A549 (cell line): ENCODE measurements at regions not wholly inside any gene's neighbourhood (a gene's known extent, or its start where the extent isn't known, plus 50 kb on each side); places are given as distances from the start of the nearest gene placed in this dataset.

Experiments
- ATAC-seq, 2 experiments: fragments of 200-7000 bp in 1 of 2; fragments of >200 bp in 1 of 2; cut with Nextera tagmentation in 1 of 2; cut with Tn5 transposase in 1 of 2; 3 replicates each; pipeline versions ENCODE4 v1.8.0 to v1.9.1; 2018 to 2020; ENCODE audit warnings: mild to moderate bottlenecking in 1 of 2, moderate library complexity in 1 of 2
- CTCF ChIA-PET: fragments of 300-600 bp; sonication (Branson Sonifier 250); formaldehyde crosslinking; extraction: SDS; loops from one replicate; lab custom pipeline; 2021; ENCODE audit warnings: antibody characterized with exemption, inconsistent platforms; lab: Yijun Ruan, JAX
- POLR2A ChIA-PET: fragments of 350-600 bp; formaldehyde crosslinking; extraction: SDS; loops from one replicate; lab custom pipeline; 2021; ENCODE audit warnings: antibody characterized with exemption, inconsistent platforms; lab: Yijun Ruan, JAX
- DNase-seq, 2 experiments: peaks; one replicate each; pipeline versions ENCODE4 v3.0.0 to v3.0.0-alpha.2; 2011 to 2016; ENCODE audit warnings: low read depth in 1 of 2, low spot score in 1 of 2
- FAIRE-seq: peaks from 2 replicates; lab custom pipeline; 2011; peaks lifted over from hg19 to GRCh38; lab: Jason Lieb, UNC
- H3K27ac ChIP-seq, 2 experiments: fragments of >200 bp; sonication (Bioruptor Twin); formaldehyde crosslinking; 3 replicates each; pipeline ENCODE4 v1.5.1; 2016 to 2017
- H3K4me1 ChIP-seq: fragments of >200 bp; sonication (Bioruptor Twin); formaldehyde crosslinking; 3 replicates; pipeline ENCODE4 v1.6.1; 2016
- H3K4me2 ChIP-seq: fragments of >200 bp; sonication (Bioruptor Twin); formaldehyde crosslinking; 3 replicates; pipeline ENCODE4 v1.6.1; 2016
- H3K4me3 ChIP-seq: fragments of >200 bp; sonication (Bioruptor Twin); formaldehyde crosslinking; 3 replicates; pipeline ENCODE4 v1.5.1; 2016
- H3K9me3 ChIP-seq: fragments of >200 bp; sonication (Bioruptor Twin); formaldehyde crosslinking; 3 replicates; pipeline ENCODE4 v1.6.1; 2016
- CHD2 ChIP-seq: fragments of 150-350 bp; IDR thresholded peaks from 2 replicates; pipeline ENCODE4 v1.6.1; 2014; ENCODE audit warnings: low read length; ENCODE audit not compliant: partially characterized antibody
- CHD4 ChIP-seq: fragments of 200-600 bp; sonication (generic); IDR thresholded peaks from 2 replicates; pipeline ENCODE4 v1.6.1; 2016; ENCODE audit warnings: antibody characterized with exemption, mild to moderate bottlenecking, borderline replicate concordance
- FOSB ChIP-seq: fragments of 250-450 bp; sonication (Bioruptor Pico); IDR thresholded peaks from 2 replicates; pipeline ENCODE4 v1.5.0; 2020; ENCODE audit warnings: mild to moderate bottlenecking, moderate library complexity
- FOSL2 ChIP-seq, 2 experiments: fragments of 450-650 bp in 1 of 2; fragments of >200 bp in 1 of 2; sonication (Bioruptor Twin) in 1 of 2; formaldehyde crosslinking; IDR thresholded peaks; 2 replicates each; pipeline versions ENCODE4 v1.5.0 to v1.6.1; 2016 to 2020; ENCODE audit warnings: mild to moderate bottlenecking in 1 of 2, moderate library complexity in 1 of 2
- FOXS1 ChIP-seq: fragments of 250-450 bp; sonication (Bioruptor Pico); IDR thresholded peaks from 2 replicates; pipeline ENCODE4 v1.5.0; 2020; ENCODE audit warnings: mild to moderate bottlenecking, moderate library complexity
- HDAC2 ChIP-seq: fragments of 200-600 bp; sonication (generic); IDR thresholded peaks from 2 replicates; pipeline ENCODE4 v1.6.1; 2016
- HEYL ChIP-seq: fragments of 250-450 bp; sonication (Bioruptor Pico); IDR thresholded peaks from 2 replicates; pipeline ENCODE4 v1.8.0; 2021; ENCODE audit warnings: mild to moderate bottlenecking, moderate library complexity
- HOXB5 ChIP-seq: fragments of 250-450 bp; sonication (Bioruptor Pico); IDR thresholded peaks from 2 replicates; pipeline ENCODE4 v1.5.0; 2020; ENCODE audit warnings: mild to moderate bottlenecking, moderate library complexity
- KDM5A ChIP-seq: fragments of 200-600 bp; sonication (generic); IDR thresholded peaks from 2 replicates; pipeline ENCODE4 v1.6.1; 2016; ENCODE audit warnings: antibody characterized with exemption, mild to moderate bottlenecking
- MAFK ChIP-seq: fragments of 450-650 bp; IDR thresholded peaks from 2 replicates; pipeline ENCODE4 v1.6.1; 2014; ENCODE audit not compliant: partially characterized antibody
- MYC ChIP-seq: IDR thresholded peaks from 2 replicates; pipeline ENCODE4 v1.6.1; 2012; ENCODE audit warnings: mild to moderate bottlenecking, inconsistent platforms, low read length, improper control_type of control experiment, borderline replicate concordance
- NFE2L2 ChIP-seq: fragments of 150-350 bp; conservative IDR thresholded peaks from 2 replicates; pipeline ENCODE4 v1.6.1; 2014; ENCODE audit warnings: low read length
- NPAS2 ChIP-seq: fragments of 250-450 bp; sonication (Bioruptor Pico); IDR thresholded peaks from 2 replicates; pipeline ENCODE4 v1.8.0; 2022; ENCODE audit warnings: mild to moderate bottlenecking, moderate library complexity, borderline replicate concordance
- NR3C1 ChIP-seq: fragments of >200 bp; sonication (Bioruptor Twin); formaldehyde crosslinking; IDR thresholded peaks from 3 replicates; pipeline ENCODE4 v1.6.1; 2017
- RARB ChIP-seq: fragments of 250-450 bp; sonication (Bioruptor Pico); IDR thresholded peaks from 2 replicates; pipeline ENCODE4 v1.8.0; 2021; ENCODE audit warnings: mild to moderate bottlenecking, moderate library complexity
- RFX5 ChIP-seq: fragments of 450-650 bp; IDR thresholded peaks from 2 replicates; pipeline ENCODE4 v1.7.1; 2014; ENCODE audit warnings: antibody characterized with exemption, mild to moderate bottlenecking, moderate library complexity
- SMC3 ChIP-seq: fragments of >200 bp; sonication (Bioruptor Twin); formaldehyde crosslinking; IDR thresholded peaks from 3 replicates; pipeline ENCODE4 v1.6.1; 2018; ENCODE audit warnings: inconsistent platforms
- SREBF2 ChIP-seq: fragments of 450-650 bp; IDR thresholded peaks from 2 replicates; pipeline ENCODE4 v1.6.1; 2014; ENCODE audit warnings: mild to moderate bottlenecking, moderate library complexity
- TFCP2L1 ChIP-seq: fragments of 250-450 bp; sonication (Bioruptor Pico); IDR thresholded peaks from 2 replicates; pipeline ENCODE4 v1.5.0; 2021; ENCODE audit warnings: mild to moderate bottlenecking
- ZC3H11A ChIP-seq: fragments of 450-650 bp; IDR thresholded peaks from 2 replicates; pipeline ENCODE4 v1.6.1; 2014; ENCODE audit warnings: antibody characterized with exemption, mild to moderate bottlenecking
- ZNF302 ChIP-seq: fragments of 250-450 bp; sonication (Bioruptor Pico); IDR thresholded peaks from 2 replicates; pipeline ENCODE4 v1.9.0; 2021; ENCODE audit warnings: inconsistent platforms, mild to moderate bottlenecking, moderate library complexity
- ZSCAN20 ChIP-seq: fragments of 250-450 bp; sonication (Bioruptor Pico); IDR thresholded peaks from 2 replicates; pipeline ENCODE4 v1.8.0; 2022; ENCODE audit warnings: mild to moderate bottlenecking, moderate library complexity
- WGBS: methylation state at CpG from one replicate; pipeline ENCODE4 v1.1.6; 2017; ENCODE audit errors: missing lambda C conversion rate; 5-methylcytosine and 5-hydroxymethylcytosine counted together
- TF ChIP-seq, protein P1 (sequence below): IDR thresholded peaks from 2 replicates; pipeline ENCODE4 v1.6.1; 2012; ENCODE audit warnings: low read depth, borderline replicate concordance
- TF ChIP-seq, protein P2 (sequence below): fragments of 250-450 bp; sonication (Bioruptor Pico); IDR thresholded peaks from 2 replicates; pipeline ENCODE4 v1.5.0; 2020; ENCODE audit warnings: low read depth, mild to moderate bottlenecking, moderate library complexity
- TF ChIP-seq, protein P3 (sequence below): fragments of 250-450 bp; sonication (Bioruptor Pico); IDR thresholded peaks from 2 replicates; pipeline ENCODE4 v1.5.0; 2021; ENCODE audit warnings: mild to moderate bottlenecking, moderate library complexity, borderline replicate concordance

DNA sequence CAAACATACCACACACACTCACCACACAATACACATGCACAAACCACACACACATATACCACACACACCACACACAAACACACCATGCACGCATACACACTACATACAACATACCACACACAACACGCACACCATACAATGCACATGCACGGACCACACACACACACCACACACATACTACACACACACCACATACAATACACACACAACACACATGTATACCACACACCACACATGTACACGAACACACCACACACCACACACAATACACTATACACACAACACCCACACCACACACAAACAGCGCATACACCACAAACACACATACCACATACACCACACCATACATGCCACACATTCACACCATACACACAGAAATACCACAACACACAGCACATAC is 480.3 kb downstream of the DIRAS2 start:
- FAIRE-seq, result no peak
- H3K9me3 ChIP-seq, result no peaks in the 10 kb centered on the region
- H3K27ac ChIP-seq, result no peak overlapping the region
- no peak overlapping the region for H3K4me3 ChIP-seq
- TF ChIP-seq NR3C1 (no peak), HDAC2 (no peak), FOSB (CRISPR knock-in tag) (no peak), TFCP2L1 (CRISPR knock-in tag) (no peak), FOXS1 (CRISPR knock-in tag) (no peak), KDM5A (no peak), HOXB5 (CRISPR knock-in tag) (no peak), SMC3 (no peak), CHD2 (no peak), NPAS2 (CRISPR knock-in tag) (no peak), ZC3H11A (no peak), NFE2L2 (no peak)
- TF ChIP-seq, protein P1, sequence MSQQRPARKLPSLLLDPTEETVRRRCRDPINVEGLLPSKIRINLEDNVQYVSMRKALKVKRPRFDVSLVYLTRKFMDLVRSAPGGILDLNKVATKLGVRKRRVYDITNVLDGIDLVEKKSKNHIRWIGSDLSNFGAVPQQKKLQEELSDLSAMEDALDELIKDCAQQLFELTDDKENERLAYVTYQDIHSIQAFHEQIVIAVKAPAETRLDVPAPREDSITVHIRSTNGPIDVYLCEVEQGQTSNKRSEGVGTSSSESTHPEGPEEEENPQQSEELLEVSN, result no peak
- TF ChIP-seq, protein P2, sequence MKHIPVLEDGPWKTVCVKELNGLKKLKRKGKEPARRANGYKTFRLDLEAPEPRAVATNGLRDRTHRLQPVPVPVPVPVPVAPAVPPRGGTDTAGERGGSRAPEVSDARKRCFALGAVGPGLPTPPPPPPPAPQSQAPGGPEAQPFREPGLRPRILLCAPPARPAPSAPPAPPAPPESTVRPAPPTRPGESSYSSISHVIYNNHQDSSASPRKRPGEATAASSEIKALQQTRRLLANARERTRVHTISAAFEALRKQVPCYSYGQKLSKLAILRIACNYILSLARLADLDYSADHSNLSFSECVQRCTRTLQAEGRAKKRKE (CRISPR knock-in tag), result no peak
- ATAC-seq, result no peak
- CTCF ChIA-PET, result no interaction called here
- H3K4me1 ChIP-seq, result no peaks in the 10 kb centered on the region
- WGBS, result 41% methylated on average over 5 of the region's 5 CpGs
- no peak for DNase-seq
- POLR2A ChIA-PET, result no interaction called here
- no peak overlapping the region for H3K4me2 ChIP-seq

DNA sequence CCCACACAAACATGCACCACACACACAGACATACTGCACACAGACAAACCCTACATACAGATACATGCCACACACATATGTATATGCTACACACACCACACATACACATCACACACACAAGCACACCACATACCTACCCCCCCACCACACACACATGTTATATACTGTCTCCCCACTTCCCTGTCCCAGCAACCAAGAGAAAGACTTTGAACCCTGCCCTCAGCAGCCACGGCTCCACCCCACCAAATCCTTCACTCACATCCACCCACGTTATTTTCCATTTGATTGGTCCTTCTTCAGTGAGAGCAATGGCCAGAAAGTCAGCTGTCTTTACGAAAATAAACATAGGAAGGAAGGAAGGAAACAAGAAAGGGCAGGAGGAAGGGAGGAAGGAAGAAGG is 479.8 kb downstream of the DIRAS2 start:
- ATAC-seq (no peak), DNase-seq (no peak), FAIRE-seq (no peak)
- Histone ChIP-seq H3K9me3 (no peaks in the 10 kb centered on the region), H3K27ac (no peak overlapping the region), H3K4me3 (no peak overlapping the region), H3K4me2 (no peak overlapping the region), H3K4me1 (no peaks in the 10 kb centered on the region)
- TF ChIP-seq NFE2L2, result no peak
- TF ChIP-seq FOSL2 (IDR thresholded peaks at IDR 0.05), result no peak
- no peak for TF ChIP-seq FOSL2 (CRISPR knock-in tag; IDR thresholded peaks at IDR 0.05)
- TF ChIP-seq SREBF2, result no peak
- no peak for TF ChIP-seq MYC
- TF ChIP-seq ZC3H11A, result no peak
- TF ChIP-seq ZNF302 (CRISPR knock-in tag), result no peak
- no peak for TF ChIP-seq FOXS1 (CRISPR knock-in tag)
- TF ChIP-seq HDAC2, result no peak
- TF ChIP-seq HEYL, result no peak
- TF ChIP-seq CHD4, result no peak
- TF ChIP-seq, protein P3, sequence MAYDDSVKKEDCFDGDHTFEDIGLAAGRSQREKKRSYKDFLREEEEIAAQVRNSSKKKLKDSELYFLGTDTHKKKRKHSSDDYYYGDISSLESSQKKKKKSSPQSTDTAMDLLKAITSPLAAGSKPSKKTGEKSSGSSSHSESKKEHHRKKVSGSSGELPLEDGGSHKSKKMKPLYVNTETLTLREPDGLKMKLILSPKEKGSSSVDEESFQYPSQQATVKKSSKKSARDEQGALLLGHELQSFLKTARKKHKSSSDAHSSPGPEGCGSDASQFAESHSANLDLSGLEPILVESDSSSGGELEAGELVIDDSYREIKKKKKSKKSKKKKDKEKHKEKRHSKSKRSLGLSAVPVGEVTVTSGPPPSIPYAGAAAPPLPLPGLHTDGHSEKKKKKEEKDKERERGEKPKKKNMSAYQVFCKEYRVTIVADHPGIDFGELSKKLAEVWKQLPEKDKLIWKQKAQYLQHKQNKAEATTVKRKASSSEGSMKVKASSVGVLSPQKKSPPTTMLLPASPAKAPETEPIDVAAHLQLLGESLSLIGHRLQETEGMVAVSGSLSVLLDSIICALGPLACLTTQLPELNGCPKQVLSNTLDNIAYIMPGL (CRISPR knock-in tag), result no peak
- TF ChIP-seq MAFK, result no peak
- TF ChIP-seq ZSCAN20, result no peak
- no peak for TF ChIP-seq SMC3
- TF ChIP-seq RARB, result no peak
- TF ChIP-seq FOSB (CRISPR knock-in tag), result no peak
- TF ChIP-seq RFX5, result no peak
- TF ChIP-seq NR3C1, result no peak
- ChIA-PET POLR2A (no interaction called here), CTCF (interaction anchor here (1.2 kb wide), 1 partner anchor 565 kb away, joined by 3 read pairs; no protein-coding TSS in a partner anchor)
- WGBS, result 9% methylated on average over 3 of the region's 3 CpGs
